ENCODE measurements at regions not wholly inside any gene's neighbourhood (a gene's known extent, or its start where the extent isn't known, plus 50 kb on each side); places are given as distances from the start of the nearest gene placed in this dataset.

DNA sequence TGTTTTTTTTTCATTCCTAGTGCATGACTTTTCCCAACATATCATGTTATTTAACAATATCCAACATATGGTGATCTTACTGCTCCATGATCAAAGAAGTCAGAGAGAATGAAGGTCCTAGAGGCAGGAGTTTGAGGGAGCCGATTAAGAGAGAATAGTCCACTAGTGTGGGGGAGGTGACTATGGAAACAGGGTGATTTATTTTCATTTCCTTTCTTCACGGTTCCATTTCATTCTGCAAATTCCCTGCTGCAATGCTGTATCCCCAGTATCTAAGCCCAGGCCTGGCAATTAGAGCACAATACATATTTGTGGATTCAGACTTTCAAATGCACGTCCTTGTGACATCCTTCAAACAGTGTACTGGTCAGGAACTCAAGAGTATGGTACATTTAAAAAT lies 91.4 kb downstream of the CD83 start:
- TF ChIP-seq CTCF (IDR thresholded peaks at IDR 0.05), result no peak
- TF ChIP-seq EP300 (IDR thresholded peaks at IDR 0.05), result no peak
